WTC11 (cell line): ENCODE measurements at regions not wholly inside any gene's neighbourhood (a gene's known extent, or its start where the extent isn't known, plus 50 kb on each side); places are given as distances from the start of the nearest gene placed in this dataset.
A peak's percentile ranks its signal among the peaks of the same experiment; 100 is the strongest.

Experiments used
- ATAC-seq: fragments of 200-7000 bp; cut with Tn5 transposase; 2 replicates; pipeline ENCODE4 v1.10.0; 2021; ENCODE audit warnings: mild to moderate bottlenecking, moderate library complexity
- CTCF ChIA-PET: fragments of 300-600 bp; sonication (Branson Sonifier 250); formaldehyde crosslinking; loops from one replicate; lab custom pipeline; 2021; ENCODE audit warnings: antibody characterized with exemption; lab: Charles Lee
- POLR2A ChIA-PET: fragments of 350-600 bp; sonication (Branson Sonifier 250); formaldehyde crosslinking; loops from one replicate; lab custom pipeline; 2021; ENCODE audit warnings: antibody characterized with exemption; lab: Charles Lee
- DNase-seq: peaks from one replicate; pipeline ENCODE4 v3.0.0; 2021; ENCODE audit warnings: low spot score
- H3K27ac Mint-ChIP-seq: 2 replicates; pipeline ENCODE4 v1.8.0; 2021; ENCODE audit warnings: mixed read lengths
- H3K27me3 Mint-ChIP-seq: 2 replicates; pipeline ENCODE4 v1.8.0; 2021; ENCODE audit warnings: low read depth, mild to moderate bottlenecking, moderate library complexity, mixed read lengths
- H3K36me3 Mint-ChIP-seq: 2 replicates; pipeline ENCODE4 v1.8.0; 2021; ENCODE audit warnings: mixed read lengths
- H3K4me1 Mint-ChIP-seq: 2 replicates; pipeline ENCODE4 v1.8.0; 2022; ENCODE audit warnings: mixed read lengths
- H3K4me3 Mint-ChIP-seq: 2 replicates; pipeline ENCODE4 v1.8.0; 2021; ENCODE audit warnings: mild to moderate bottlenecking, moderate library complexity, mixed read lengths
- H3K9me3 Mint-ChIP-seq: 2 replicates; pipeline ENCODE4 v1.8.0; 2021; ENCODE audit warnings: mixed read lengths
- ELF4 ChIP-seq: sonication (generic); formaldehyde crosslinking; IDR thresholded peaks from 2 replicates; pipeline ENCODE4 v1.8.1; 2022; ENCODE audit warnings: low read depth, mild to moderate bottlenecking, moderate library complexity, missing genetic modification reagents
- ETV6 ChIP-seq: sonication (generic); formaldehyde crosslinking; IDR thresholded peaks from 2 replicates; pipeline ENCODE4 v1.8.1; 2022; ENCODE audit warnings: mild to moderate bottlenecking, missing genetic modification reagents
- HMGXB4 ChIP-seq: sonication (generic); formaldehyde crosslinking; IDR thresholded peaks from 2 replicates; pipeline ENCODE4 v1.8.1; 2023; ENCODE audit warnings: mild to moderate bottlenecking, moderate library complexity, missing genetic modification reagents
- MXD4 ChIP-seq: fragments of 250-450 bp; sonication (Bioruptor Pico); IDR thresholded peaks from 2 replicates; pipeline ENCODE4 v1.8.0; 2021; ENCODE audit warnings: mild to moderate bottlenecking, moderate library complexity, borderline replicate concordance
- NR1H2 ChIP-seq: sonication (generic); formaldehyde crosslinking; IDR thresholded peaks from 2 replicates; pipeline ENCODE4 v1.9.0; 2021; ENCODE audit warnings: mild to moderate bottlenecking, moderate library complexity, missing genetic modification reagents
- NR3C1 ChIP-seq: sonication (generic); formaldehyde crosslinking; conservative IDR thresholded peaks from 2 replicates; pipeline ENCODE4 v1.8.1; 2023; ENCODE audit warnings: low read depth, mild to moderate bottlenecking, missing genetic modification reagents
- PREB ChIP-seq: sonication (generic); formaldehyde crosslinking; IDR thresholded peaks from 2 replicates; pipeline ENCODE4 v1.8.1; 2022; ENCODE audit warnings: mild to moderate bottlenecking, missing genetic modification reagents, moderate library complexity, borderline replicate concordance
- RORB ChIP-seq: fragments of 250-450 bp; sonication (Bioruptor Pico); IDR thresholded peaks from 2 replicates; pipeline ENCODE4 v1.9.0; 2021; ENCODE audit warnings: mild to moderate bottlenecking
- SOX15 ChIP-seq: fragments of 250-450 bp; sonication (Bioruptor Pico); IDR thresholded peaks from 2 replicates; pipeline ENCODE4 v1.9.0; 2021; ENCODE audit warnings: mild to moderate bottlenecking
- TCF7 ChIP-seq: sonication (generic); formaldehyde crosslinking; IDR thresholded peaks from 2 replicates; pipeline ENCODE4 v1.8.0; 2022; ENCODE audit warnings: mild to moderate bottlenecking, low read depth, missing genetic modification reagents, moderate library complexity
- TEAD1 ChIP-seq: sonication (generic); formaldehyde crosslinking; IDR thresholded peaks from 2 replicates; pipeline ENCODE4 v1.8.0; 2022; ENCODE audit warnings: mild to moderate bottlenecking, missing genetic modification reagents
- ZBTB43 ChIP-seq: sonication (generic); formaldehyde crosslinking; IDR thresholded peaks from 2 replicates; pipeline ENCODE4 v1.8.1; 2023; ENCODE audit warnings: mild to moderate bottlenecking, missing genetic modification reagents
- ZNF138 ChIP-seq: sonication (generic); formaldehyde crosslinking; conservative IDR thresholded peaks from 2 replicates; pipeline ENCODE4 v1.8.1; 2022; ENCODE audit warnings: mild to moderate bottlenecking, moderate library complexity, missing genetic modification reagents
- ZNF317 ChIP-seq: sonication (generic); formaldehyde crosslinking; IDR thresholded peaks from 2 replicates; pipeline ENCODE4 v1.8.1; 2023; ENCODE audit warnings: low read depth, mild to moderate bottlenecking, moderate library complexity, missing genetic modification reagents, borderline replicate concordance
- ZNF512 ChIP-seq: sonication (generic); formaldehyde crosslinking; IDR thresholded peaks from 2 replicates; pipeline ENCODE4 v1.8.1; 2022; ENCODE audit warnings: missing genetic modification reagents, borderline replicate concordance

- H3K27me3 Mint-ChIP-seq = no peaks in the 10 kb centered on the region
- H3K27ac Mint-ChIP-seq = no peak overlapping the region
- CTCF ChIA-PET = no interaction called here
- no peak overlapping the region for H3K4me3 Mint-ChIP-seq
- TF ChIP-seq NR3C1 (no peak), ZNF512 (CRISPR knock-in tag) (no peak), RORB (CRISPR knock-in tag) (no peak), NR1H2 (CRISPR knock-in tag) (no peak), ZBTB43 (no peak), TCF7 (no peak), MXD4 (CRISPR knock-in tag) (no peak), ELF4 (no peak), ETV6 (no peak), HMGXB4 (CRISPR knock-in tag) (no peak)
- TF ChIP-seq, all 79 proteins: peak for 0
- peaks cover 28% of the 10 kb centered on the region for H3K9me3 Mint-ChIP-seq
- no peak for ATAC-seq
- H3K4me1 Mint-ChIP-seq = 0 out of 2 replicates have a peak, but pooled peaks cover 2% of the 10 kb centered on the region
- no peak for DNase-seq
- peaks cover 18% of the 10 kb centered on the region for H3K36me3 Mint-ChIP-seq
- POLR2A ChIA-PET = no interaction called here
Measured at GRCh38 chr2:226023946-226024345, 624.4 kb downstream of the NYAP2 start.

- H3K27ac Mint-ChIP-seq = no peak overlapping the region
- no peaks in the 10 kb centered on the region for H3K27me3 Mint-ChIP-seq
- CTCF ChIA-PET = no interaction called here
- H3K9me3 Mint-ChIP-seq = peaks cover 34% of the 10 kb centered on the region
- 0 out of 2 replicates have a peak, but pooled peaks cover 2% of the 10 kb centered on the region for H3K4me1 Mint-ChIP-seq
- DNase-seq (peak; percentile 49), ATAC-seq (peak; percentile 97)
- H3K36me3 Mint-ChIP-seq = peaks cover 23% of the 10 kb centered on the region
- POLR2A ChIA-PET = no interaction called here
- peak; percentile 85; the same call in 1 of the 2 replicates for TF ChIP-seq TEAD1 (CRISPR knock-in tag)
- no peak for TF ChIP-seq HMGXB4 (CRISPR knock-in tag)
- no peak for TF ChIP-seq PREB (CRISPR knock-in tag)
- no peak for TF ChIP-seq ZBTB43
- no peak for TF ChIP-seq SOX15 (CRISPR knock-in tag)
- TF ChIP-seq ZNF138 = no peak
- no peak for TF ChIP-seq ZNF317 (CRISPR knock-in tag)
- H3K4me3 Mint-ChIP-seq = no peak overlapping the region
Measured at GRCh38 chr2:226023383-226023782, 623.9 kb downstream of the NYAP2 start.
